H7 (cell line): ENCODE measurements at regions not wholly inside any gene's neighbourhood (a gene's known extent, or its start where the extent isn't known, plus 50 kb on each side); places are given as distances from the start of the nearest gene placed in this dataset.

Source experiments
- DNase-seq: peaks from one replicate; pipeline ENCODE4 v3.0.0; 2012
- H3K27me3 ChIP-seq: 2 replicates; pipeline ENCODE4 v1.6.0; 2011; ENCODE audit warnings: mild to moderate bottlenecking, low read length; ENCODE audit not compliant: control insufficient read depth, insufficient read depth
- H3K36me3 ChIP-seq: replicated peaks from 2 replicates; pipeline ENCODE4 v1.5.1; 2011; ENCODE audit warnings: low read length; ENCODE audit not compliant: control insufficient read depth, insufficient read depth
- H3K4me3 ChIP-seq: 2 replicates; pipeline ENCODE4 v1.5.1; 2011; ENCODE audit warnings: low read depth, mild to moderate bottlenecking, control low read depth, low read length, moderate library complexity; ENCODE audit not compliant: insufficient read depth

DNA sequence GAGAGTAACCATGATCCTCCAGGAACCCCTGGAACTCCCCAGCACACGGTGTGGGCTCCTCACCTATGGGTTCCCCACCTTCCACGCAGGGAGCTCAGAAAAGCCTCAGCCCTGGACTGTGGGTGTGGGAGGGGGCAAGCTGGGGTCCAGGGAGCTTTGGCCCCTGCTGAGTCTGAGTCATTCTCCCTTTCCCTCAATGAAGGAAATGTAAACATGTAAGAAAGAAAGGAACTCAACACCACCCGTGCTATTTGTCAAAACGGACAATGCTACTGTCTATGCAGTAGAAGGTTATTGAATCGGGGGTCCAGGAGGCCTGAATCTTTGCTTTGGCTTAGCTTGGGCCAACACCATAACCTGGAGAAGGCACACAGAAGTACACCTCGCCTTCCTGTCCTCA, 222.8 kb downstream of the PMP22 start:
- no peak overlapping the region for H3K4me3 ChIP-seq
- H3K27me3 ChIP-seq: no peaks in the 10 kb centered on the region
- H3K36me3 ChIP-seq: no peaks in the 10 kb centered on the region
- DNase-seq: no peak

DNA sequence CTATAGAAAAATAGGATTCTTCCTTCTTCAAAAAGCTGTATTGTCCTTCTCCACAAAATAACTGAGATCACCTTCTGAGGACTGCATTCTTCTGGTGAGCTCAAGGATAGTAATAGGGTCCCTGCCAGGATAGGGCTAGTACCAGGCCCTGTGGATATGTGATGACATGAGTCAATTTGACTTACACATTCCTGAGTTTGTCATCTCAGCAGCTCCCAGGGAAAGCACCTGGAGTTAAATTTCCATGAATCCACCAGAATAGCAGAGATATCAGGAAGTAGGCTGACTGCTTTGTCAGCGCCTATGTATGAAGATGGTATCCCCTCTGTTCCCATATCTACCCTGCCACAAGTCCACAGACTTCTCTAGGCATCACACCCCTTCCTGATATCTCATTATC, 225.8 kb downstream of the PMP22 start:
- Histone ChIP-seq H3K27me3 (no peaks in the 10 kb centered on the region), H3K36me3 (no peaks in the 10 kb centered on the region), H3K4me3 (no peak overlapping the region)
- no peak for DNase-seq

DNA sequence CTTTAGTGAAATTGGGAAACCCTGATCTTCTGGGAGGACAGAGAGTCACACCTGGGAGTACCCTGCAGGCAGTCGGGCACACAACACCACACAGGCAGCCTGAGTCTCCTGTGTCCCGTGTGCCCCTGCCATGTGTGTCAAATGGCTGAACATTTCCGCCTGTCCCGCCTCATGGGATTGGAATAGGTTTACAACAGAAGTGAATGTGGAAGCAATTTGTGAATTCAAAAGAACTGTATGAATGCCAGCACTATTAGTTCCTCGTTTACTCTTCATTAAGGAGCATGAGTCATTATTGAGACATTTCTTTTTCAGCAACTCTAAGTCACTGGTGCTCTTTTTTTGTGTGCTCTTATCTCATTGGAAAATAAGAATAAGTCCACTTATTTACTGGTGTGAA, 226.5 kb downstream of the PMP22 start:
- no peak for DNase-seq
- Histone ChIP-seq H3K27me3 (no peaks in the 10 kb centered on the region), H3K36me3 (no peaks in the 10 kb centered on the region), H3K4me3 (no peak overlapping the region)

DNA sequence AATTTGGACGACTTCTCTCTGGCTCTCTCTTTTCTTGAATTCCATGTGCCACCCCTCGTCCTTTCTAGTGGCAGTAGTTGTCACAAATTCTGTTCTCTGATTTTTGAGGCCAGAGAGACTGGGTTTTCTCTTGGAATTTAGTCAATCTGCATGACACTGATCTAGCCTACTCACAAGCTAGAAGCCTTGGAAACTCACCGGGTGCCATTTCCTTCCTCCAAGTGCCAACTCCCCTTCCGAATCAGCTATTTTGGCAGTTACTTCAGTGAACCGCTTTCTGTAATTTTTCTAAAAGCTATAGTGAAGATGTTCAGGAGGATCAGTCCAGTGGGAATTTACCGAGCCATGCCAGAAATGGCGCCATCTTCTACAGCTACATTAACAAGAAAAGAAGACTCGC, 228.9 kb downstream of the PMP22 start:
- H3K4me3 ChIP-seq: no peak overlapping the region
- H3K36me3 ChIP-seq: no peaks in the 10 kb centered on the region
- DNase-seq: peak; percentile 37
- H3K27me3 ChIP-seq: no peaks in the 10 kb centered on the region

DNA sequence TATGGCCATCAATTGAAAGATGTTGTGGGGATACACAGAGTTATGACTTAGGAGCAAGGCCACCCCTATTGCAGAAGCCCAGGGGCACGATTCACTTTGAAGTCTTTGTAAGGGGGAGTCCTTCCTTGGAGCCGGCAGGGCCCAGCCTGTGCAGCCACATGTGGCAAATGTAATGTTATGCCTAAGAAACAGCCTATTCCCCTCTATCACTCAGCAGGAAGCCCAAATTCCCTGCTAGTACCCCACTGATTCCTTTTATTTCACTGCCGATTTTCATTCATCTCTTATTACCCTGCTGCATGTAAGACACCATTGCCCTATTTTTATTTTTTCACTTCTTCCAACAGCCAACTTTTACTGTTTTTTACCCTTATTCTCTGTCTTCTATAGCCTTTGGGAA, 233.2 kb downstream of the PMP22 start:
- peak; percentile 63 for DNase-seq
- no peaks in the 10 kb centered on the region for H3K36me3 ChIP-seq
- no peak overlapping the region for H3K4me3 ChIP-seq
- no peaks in the 10 kb centered on the region for H3K27me3 ChIP-seq

DNA sequence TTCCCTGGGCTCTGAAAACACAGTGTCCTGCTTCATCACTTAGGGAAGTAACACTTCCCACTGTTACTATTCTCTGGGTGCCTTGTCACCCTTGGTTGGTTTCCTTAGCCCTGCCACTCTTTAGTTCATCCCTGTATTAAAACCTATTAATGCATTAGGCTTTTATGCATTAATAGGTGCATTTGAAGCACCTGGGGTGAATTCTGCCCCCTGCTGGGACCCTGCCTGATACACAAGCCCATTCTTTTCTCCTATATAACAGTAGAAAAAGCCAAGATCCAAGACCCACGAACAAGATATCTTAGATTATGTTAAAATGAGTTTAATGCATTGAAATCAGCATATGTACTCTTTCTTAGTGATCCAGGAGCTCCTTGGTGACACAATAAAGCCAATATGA, 235.7 kb downstream of the PMP22 start:
- no peaks in the 10 kb centered on the region for H3K36me3 ChIP-seq
- H3K27me3 ChIP-seq: no peaks in the 10 kb centered on the region
- no peak for DNase-seq
- no peak overlapping the region for H3K4me3 ChIP-seq

DNA sequence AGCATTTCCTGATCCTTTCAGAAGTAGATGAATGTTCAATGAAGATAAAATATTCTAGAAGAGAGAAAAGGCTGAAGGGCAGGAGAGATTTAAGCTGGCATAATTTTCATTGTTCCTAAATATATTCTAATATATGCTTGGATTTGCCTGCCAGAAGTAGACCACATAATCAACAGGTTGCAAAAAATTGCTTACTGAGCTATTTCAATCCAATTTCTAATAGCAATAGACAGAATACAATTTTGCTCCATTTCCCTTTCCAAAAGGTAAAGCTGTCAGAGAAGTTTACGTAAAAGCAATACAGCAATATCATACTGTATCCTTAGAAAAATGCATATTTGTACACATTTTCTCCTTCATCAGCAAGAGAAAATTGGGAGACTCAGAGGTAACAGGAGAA, 237.3 kb downstream of the PMP22 start:
- no peaks in the 10 kb centered on the region for H3K36me3 ChIP-seq
- no peak overlapping the region for H3K4me3 ChIP-seq
- no peaks in the 10 kb centered on the region for H3K27me3 ChIP-seq
- no peak for DNase-seq

DNA sequence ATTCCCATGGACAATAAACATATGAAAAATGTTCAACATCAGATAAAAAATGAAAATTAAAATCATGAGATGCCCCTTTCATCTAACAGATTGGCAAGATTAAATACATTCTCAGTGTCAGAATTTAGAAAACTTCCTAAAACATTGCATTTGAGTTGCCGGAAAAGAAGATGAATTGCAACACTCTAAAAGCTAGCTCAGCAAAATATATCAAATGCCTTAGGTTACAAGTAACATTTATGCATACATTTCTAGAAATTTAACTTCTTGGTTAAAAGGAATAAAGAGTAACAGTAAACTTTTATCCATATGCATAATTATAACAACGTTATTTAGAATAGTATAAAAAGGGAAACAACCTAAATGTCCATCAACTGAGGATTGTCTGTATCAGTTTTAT, 239.0 kb downstream of the PMP22 start:
- Histone ChIP-seq H3K4me3 (no peak overlapping the region), H3K27me3 (no peaks in the 10 kb centered on the region), H3K36me3 (no peaks in the 10 kb centered on the region)
- DNase-seq: no peak

DNA sequence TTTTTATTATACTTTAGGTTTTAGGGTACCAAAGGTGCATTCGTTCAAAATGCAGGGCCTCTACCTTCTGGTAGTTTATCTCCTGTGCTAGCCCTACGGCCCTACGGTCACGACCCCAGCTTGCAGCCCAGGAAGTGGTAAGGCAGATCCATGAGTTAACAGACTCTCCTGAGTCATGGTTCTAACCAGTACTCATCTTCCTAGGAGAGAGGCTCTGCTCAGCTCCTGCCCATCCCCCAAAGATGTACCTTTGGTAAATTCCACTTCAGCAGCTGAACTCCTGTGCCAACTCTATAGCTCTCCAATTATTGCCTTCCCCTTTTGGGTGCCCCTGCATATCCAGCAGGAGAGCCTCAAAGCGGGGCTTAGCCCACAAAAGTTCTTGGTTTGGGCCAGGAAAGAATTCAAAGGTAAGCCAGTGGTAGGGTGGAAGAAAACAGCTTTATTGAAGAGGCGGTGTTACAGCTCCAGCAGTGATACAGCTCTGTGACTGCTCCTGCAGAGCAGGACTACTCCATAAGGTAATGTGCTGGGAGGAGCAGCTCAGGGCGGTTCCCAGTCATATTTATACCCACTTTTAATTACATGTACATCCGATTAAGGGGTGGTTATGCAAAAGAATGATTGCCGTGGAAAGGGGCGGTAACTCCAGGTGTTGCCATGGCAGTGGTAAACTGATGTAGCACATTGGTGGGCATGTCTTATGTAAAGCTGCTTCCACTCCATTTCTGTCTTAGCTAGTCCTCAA, 241.4 kb downstream of the PMP22 start:
- H3K4me3 ChIP-seq: no peak overlapping the region
- H3K36me3 ChIP-seq: no peaks in the 10 kb centered on the region
- DNase-seq: no peak
- no peaks in the 10 kb centered on the region for H3K27me3 ChIP-seq

DNA sequence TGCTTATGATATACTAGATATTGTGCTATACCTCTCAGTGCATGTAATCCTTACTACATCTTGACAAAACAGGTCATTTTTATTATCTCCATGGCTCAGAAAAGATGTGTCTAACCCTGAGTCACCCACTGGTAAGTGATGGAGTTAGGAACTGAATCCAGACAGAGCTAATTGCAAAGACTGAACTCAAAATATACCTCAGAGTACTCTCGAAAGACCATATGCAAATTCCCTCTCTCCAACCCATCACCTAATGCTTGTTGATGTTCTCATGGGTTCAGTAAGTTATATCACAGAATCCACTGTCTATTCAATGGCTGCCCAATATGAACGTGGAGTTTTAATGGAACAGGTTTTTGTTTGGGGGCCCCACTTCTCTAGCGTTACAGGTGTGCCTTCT, 246.0 kb downstream of the PMP22 start:
- H3K4me3 ChIP-seq: no peak overlapping the region
- no peaks in the 10 kb centered on the region for H3K27me3 ChIP-seq
- DNase-seq: no peak
- no peaks in the 10 kb centered on the region for H3K36me3 ChIP-seq

DNA sequence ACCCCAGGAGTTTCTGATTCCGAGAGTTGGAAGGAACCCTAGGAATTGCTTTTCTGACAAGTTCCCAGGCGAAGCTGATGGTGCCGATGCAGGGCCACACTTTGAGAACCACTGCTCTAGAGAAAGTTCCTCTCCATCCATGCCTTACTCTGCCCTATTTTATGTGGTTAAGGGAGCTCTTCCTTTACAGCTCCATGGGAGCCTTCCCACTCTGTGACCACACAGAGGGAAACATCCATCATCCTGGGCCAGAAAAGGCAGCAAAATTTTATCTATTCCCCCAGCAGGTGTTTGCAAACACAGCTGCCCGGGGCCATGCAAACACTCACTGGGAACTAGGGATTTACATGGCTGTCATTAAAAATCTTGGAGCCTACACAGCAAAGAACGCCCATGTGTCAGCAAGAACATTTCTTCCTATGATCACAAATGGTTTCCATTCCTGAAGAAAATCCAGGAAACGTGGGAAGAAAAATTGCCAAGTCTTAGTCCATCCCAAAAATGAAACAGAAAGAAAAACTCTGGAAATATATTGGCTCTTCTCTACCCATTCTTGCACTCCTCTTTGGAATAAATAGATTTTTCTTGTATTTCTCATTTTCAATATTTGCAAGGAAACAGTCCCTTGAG, 252.7 kb downstream of the PMP22 start:
- no peak overlapping the region for H3K4me3 ChIP-seq
- DNase-seq: no peak
- no peaks in the 10 kb centered on the region for H3K27me3 ChIP-seq
- no peaks in the 10 kb centered on the region for H3K36me3 ChIP-seq

DNA sequence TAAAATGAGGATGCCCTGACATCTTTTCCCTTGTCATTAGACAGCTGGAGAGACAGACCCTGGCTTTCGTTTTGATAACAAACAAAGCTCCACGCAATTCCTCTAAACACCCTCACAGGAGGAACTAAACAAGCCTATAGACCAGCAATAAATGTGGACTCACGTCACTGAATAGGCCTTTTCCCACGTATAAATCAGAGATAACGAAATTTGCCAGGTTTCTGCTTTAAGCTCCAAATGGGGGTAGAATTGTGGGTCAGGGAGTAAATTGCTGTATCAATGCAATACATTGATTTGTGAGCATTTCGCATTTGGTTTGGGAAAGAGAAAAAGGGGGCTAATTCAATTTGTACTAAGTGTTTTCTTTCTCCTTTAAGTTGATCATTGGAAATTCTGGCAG, 256.0 kb downstream of the PMP22 start:
- H3K4me3 ChIP-seq: no peak overlapping the region
- H3K36me3 ChIP-seq: no peaks in the 10 kb centered on the region
- DNase-seq: no peak

DNA sequence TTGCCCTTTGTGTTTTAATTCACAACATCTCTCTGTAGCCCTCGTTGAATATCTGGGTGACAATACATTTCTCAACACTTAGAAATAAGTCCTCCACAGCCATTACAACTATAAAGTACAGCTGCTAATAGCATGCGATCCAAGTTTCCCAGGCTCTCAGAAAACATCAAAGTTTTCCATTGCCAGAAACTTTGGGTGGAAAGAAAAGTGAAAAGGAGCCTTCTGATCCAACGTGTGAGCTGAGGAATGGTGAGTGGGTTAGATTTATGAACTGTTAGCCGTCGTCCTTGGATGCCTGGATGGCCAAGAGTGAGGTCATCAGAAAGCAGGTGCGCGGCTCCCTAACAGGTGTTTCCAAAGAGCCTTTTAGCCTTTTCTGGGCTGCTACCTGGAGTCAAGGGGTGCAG, 258.0 kb downstream of the PMP22 start:
- DNase-seq: no peak
- no peaks in the 10 kb centered on the region for H3K27me3 ChIP-seq
- no peaks in the 10 kb centered on the region for H3K36me3 ChIP-seq
- H3K4me3 ChIP-seq: no peak overlapping the region

More for the DNA sequence above, 256.0 kb downstream of the PMP22 start:
- no peaks in the 10 kb centered on the region for H3K27me3 ChIP-seq

DNA sequence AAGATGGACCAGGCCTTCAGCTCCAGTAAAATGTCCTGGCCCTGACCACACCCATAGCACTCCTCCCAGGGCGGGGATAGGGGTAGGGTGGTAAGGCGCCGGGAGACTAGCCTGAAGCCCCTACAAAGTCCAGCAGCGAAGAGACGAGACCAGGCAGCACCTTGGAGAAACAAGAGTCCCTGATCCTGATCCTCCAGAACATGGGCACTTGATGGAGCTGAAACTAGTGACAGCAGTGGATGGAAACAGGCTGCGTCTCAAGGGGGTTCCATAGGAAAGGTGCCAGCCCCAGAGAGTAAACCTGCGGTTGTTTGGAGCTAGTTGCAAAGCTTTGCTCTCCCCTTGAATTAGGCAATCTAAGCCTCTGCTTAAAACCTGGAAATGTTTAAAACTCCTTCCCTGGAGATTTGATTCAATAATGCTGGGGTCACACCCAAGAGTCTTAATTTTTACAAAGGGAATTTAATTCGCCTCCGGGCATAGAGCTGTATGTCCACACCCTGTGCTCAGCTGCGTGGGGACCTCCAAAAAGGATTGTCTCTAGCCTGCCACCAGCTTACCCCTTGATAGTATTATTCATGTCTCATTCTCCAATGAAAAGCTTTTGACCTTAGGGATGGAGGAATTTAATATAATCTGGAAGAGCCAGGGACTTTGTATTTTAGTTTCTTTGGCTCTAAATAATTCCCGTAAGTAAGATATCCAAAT, 258.6 kb downstream of the PMP22 start:
- no peak for DNase-seq
- Histone ChIP-seq H3K4me3 (no peak overlapping the region), H3K27me3 (no peaks in the 10 kb centered on the region), H3K36me3 (no peaks in the 10 kb centered on the region)

DNA sequence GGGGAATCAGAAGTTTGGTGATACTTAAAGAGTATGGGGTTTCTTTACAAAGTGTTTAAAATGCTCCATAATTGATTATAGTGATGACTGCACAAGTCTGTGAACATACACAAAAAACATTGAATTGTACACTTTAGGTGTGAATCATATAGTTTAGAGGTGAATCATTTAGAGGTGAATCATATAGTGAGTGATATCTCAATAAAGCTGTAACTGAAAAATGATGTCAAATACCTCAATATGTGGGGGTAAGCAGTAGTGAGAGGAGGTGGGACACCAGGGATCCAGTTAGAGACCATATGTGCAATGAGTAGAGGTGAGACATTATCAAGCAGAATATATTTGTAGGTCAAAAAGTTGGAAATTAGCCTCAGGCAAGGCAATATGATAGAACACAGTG, 264.5 kb downstream of the PMP22 start:
- H3K27me3 ChIP-seq: no peaks in the 10 kb centered on the region

More for the DNA sequence above, 264.5 kb downstream of the PMP22 start:
- no peak for DNase-seq
- H3K4me3 ChIP-seq: no peak overlapping the region
- no peaks in the 10 kb centered on the region for H3K36me3 ChIP-seq
